Ovary (tissue), 3 donors: ENCODE measurements at regions not wholly inside any gene's neighbourhood (a gene's known extent, or its start where the extent isn't known, plus 50 kb on each side); places are given as distances from the start of the nearest gene placed in this dataset.

Source experiments
- EP300 ChIP-seq: sonication (generic); formaldehyde crosslinking; IDR thresholded peaks from one replicate; pipeline ENCODE4 v1.6.1; 2017; ENCODE audit warnings: antibody characterized with exemption
- POLR2A ChIP-seq: fragments of 450-650 bp; IDR thresholded peaks from one replicate; pipeline ENCODE4 v1.6.1; 2017; ENCODE audit warnings: antibody characterized with exemption, mild to moderate bottlenecking, moderate library complexity
- TF ChIP-seq, protein P1 (sequence below), 3 donors: fragments of 450-650 bp in 2 of 3; fragments of 200-600 bp in 1 of 3; IDR thresholded peaks; one replicate each; pipeline versions ENCODE4 v1.5.1 to v1.8.0; 2016 to 2022; ENCODE audit warnings: antibody characterized with exemption in 3 of 3, mild to moderate bottlenecking in 1 of 3
- donor health status: DM: no; HTN: no; CAD: no.

DNA sequence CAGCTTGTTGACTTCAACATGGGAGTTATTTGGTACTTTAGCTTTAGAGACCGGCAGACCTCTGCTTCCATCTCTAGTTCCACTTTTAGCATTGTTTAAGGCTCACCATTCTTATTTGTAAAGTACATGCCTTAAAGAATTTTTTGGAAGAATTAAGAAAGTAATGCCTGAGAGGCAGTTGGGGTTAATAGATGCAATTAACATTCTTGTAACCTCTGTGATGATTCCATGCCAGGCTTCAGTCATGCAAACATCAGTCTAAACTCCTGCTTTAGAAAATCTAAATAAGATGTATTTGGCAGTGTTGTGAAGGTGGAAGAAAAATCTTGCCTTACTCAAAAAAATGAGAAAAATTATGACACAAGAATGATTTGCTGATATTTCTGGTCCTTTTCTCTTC, 79.9 kb upstream of the UBAC2 start:
- TF ChIP-seq, protein P1, sequence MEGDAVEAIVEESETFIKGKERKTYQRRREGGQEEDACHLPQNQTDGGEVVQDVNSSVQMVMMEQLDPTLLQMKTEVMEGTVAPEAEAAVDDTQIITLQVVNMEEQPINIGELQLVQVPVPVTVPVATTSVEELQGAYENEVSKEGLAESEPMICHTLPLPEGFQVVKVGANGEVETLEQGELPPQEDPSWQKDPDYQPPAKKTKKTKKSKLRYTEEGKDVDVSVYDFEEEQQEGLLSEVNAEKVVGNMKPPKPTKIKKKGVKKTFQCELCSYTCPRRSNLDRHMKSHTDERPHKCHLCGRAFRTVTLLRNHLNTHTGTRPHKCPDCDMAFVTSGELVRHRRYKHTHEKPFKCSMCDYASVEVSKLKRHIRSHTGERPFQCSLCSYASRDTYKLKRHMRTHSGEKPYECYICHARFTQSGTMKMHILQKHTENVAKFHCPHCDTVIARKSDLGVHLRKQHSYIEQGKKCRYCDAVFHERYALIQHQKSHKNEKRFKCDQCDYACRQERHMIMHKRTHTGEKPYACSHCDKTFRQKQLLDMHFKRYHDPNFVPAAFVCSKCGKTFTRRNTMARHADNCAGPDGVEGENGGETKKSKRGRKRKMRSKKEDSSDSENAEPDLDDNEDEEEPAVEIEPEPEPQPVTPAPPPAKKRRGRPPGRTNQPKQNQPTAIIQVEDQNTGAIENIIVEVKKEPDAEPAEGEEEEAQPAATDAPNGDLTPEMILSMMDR (IDR thresholded peaks at IDR 0.05): no peak
- TF ChIP-seq POLR2A: no peak
- TF ChIP-seq EP300: no peak
